GM12874 (cell line): ENCODE measurements at regions not wholly inside any gene's neighbourhood (a gene's known extent, or its start where the extent isn't known, plus 50 kb on each side); places are given as distances from the start of the nearest gene placed in this dataset.

Experiments
- TF ChIP-seq, protein P1 (sequence below): IDR thresholded peaks from 2 replicates; pipeline ENCODE4 v1.5.1; 2011; ENCODE audit warnings: low read depth, mild to moderate bottlenecking, control low read depth, low read length, moderate library complexity; ENCODE audit not compliant: insufficient read depth

DNA sequence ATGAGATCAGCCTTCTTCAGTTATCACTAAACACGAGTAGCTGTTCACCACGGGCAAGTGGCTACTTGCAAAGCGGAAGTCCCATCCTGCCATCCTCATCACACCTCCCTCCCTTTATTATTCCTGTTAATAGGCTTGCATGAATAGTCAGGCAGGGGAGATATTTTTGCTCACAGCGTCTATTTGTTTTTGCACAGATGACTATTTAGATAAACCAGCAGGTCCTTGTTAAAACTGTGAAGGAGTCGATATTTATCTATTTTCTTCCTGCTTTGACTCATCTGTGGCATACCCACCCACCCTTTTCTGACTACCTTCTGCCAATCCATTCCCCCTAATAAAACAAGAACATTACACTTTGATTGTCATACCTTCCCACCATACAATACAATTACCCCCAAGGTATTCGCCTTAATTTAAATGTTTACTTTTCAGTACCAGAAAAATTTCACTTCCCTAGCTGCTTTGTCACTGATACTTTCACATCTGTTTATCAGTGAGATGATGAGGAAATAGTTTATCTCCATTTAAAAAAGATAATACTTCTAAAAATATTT is 96.6 kb upstream of the BANK1 start:
- TF ChIP-seq, protein P1, sequence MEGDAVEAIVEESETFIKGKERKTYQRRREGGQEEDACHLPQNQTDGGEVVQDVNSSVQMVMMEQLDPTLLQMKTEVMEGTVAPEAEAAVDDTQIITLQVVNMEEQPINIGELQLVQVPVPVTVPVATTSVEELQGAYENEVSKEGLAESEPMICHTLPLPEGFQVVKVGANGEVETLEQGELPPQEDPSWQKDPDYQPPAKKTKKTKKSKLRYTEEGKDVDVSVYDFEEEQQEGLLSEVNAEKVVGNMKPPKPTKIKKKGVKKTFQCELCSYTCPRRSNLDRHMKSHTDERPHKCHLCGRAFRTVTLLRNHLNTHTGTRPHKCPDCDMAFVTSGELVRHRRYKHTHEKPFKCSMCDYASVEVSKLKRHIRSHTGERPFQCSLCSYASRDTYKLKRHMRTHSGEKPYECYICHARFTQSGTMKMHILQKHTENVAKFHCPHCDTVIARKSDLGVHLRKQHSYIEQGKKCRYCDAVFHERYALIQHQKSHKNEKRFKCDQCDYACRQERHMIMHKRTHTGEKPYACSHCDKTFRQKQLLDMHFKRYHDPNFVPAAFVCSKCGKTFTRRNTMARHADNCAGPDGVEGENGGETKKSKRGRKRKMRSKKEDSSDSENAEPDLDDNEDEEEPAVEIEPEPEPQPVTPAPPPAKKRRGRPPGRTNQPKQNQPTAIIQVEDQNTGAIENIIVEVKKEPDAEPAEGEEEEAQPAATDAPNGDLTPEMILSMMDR = no peak

DNA sequence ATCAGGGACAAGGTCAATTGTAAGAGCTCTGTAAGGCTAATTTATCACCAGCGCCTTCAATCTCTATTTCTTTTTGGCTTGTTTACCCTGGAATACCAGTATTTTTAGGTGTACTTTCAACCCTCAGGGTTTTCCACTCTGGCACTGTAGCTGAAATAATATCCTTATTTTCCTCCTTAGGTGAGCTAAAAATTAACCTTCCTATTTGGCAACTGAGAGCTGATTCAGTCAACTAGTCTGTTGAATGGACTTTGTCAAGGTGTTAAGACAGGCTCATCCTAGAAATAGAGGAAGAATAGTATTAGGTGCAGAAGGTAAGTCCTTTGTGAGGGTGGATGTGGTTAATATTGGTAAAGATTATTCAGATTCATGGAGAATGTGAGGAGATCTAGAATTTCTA is 101.3 kb upstream of the BANK1 start:
- TF ChIP-seq, protein P1 = no peak

DNA sequence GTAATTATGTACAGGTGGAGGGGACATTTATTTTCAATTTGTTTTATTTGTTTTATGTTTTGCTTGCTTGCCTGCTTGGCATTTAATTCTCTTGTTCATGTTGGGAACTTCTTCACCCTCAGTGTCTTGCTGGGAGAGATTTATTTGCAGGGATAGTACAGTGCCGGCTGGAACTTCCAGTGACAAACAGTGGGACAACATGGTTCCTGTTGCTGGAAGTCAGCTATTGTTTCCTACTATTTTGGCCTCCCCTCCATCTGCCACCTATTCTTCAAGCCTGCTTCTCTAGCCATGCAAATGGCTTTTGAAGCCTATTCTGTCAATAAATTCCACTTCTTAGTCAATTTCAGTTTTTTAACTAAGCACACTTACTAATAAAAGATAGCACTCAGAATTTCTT is 105.4 kb upstream of the BANK1 start:
- TF ChIP-seq, protein P1 = no peak

DNA sequence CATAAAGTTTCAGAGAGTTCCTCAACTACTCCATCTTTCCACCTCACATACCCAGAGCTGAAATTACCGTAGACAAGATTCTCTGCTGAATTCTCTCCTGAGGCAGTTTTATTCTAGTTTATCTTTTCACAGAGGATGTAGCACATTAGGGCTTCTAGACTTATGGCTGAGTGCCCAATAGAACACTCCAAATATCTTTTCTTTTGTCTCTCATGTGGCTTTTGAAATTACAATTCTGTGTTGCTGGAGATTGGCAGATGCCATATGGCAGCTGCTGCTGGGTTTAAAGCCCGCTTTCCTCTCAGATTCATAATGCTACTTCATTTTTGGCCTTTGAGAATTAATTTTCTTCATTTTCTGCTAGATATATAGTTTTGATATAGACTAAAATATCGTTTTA is 107.6 kb upstream of the BANK1 start:
- TF ChIP-seq, protein P1 = no peak

DNA sequence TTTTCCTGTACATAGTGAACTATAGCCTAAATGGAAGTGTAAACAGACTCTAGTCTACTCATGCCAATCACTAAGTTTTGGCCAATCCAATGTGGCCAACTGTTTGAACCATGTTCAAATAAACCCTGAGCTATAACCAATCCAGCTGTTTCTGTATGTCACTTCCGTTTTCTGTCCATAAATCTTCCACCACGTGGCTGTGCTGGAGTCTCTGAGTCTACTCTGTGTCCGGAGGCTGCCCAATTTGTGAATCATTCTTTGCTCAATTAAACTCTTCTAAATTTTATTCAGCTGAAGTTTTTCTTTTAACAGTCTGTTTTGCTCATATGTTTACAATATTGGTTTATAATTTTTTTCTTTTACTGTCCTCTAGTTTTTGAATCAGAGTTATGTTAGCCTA is 112.3 kb upstream of the BANK1 start:
- TF ChIP-seq, protein P1 = no peak

DNA sequence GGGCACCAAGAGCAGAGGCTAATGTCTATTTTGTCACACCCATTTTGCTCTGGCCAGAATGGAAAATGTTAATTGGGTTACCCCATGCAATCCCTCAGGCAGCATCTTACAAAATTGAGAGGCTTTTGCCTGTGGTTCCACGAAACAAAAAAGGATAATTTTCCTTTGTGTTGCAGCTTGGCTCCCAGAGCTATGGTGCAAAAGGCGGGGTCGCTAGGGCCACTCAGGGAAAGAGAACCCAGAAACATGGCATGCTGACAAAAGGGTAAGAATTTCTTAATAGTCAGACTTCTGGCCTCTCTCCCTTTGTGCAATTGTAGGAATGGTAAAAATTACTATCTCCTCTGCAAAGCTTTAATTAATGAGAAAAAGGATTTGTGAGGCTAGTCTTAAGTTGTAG is 119.6 kb upstream of the BANK1 start:
- TF ChIP-seq, protein P1 = no peak

DNA sequence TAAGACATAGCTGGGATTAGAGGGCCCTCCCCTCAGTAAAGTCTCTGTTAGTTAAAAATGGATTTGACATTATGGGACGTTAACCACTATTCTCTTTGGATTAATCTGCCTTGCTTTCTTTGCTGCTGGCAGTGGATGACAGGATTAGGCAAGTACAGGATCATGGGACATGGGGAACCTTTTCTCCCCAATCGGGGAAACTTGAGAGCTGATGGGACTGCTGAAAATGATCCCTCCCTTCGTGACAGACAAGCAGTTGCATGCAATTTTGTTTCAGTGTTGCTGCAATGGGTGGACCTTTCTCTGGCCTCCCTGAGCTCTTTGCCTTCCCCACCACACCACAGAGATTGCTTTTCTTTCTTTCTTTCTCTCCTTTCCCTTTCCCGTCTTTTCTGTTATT is 120.2 kb upstream of the BANK1 start:
- TF ChIP-seq, protein P1 = no peak
